HepG2 (cell line): ENCODE measurements at regions not wholly inside any gene's neighbourhood (a gene's known extent, or its start where the extent isn't known, plus 50 kb on each side); places are given as distances from the start of the nearest gene placed in this dataset.

ENCODE experiments used
- ATAC-seq: fragments of 200-7000 bp; cut with Tn5 transposase; 3 replicates; pipeline ENCODE4 v1.9.1; 2020; ENCODE audit warnings: mild to moderate bottlenecking, moderate library complexity
- BruUV-seq: library from RNA; stranded (reverse); fragments of 400-500 nt; replicated peaks from 2 replicates; lab custom pipeline; 2021; lab: Mats Ljungman, UMichigan
- CTCF ChIA-PET: fragments of 300-600 bp; formaldehyde crosslinking; extraction: SDS; loops from one replicate; lab custom pipeline; 2021; ENCODE audit warnings: low total read pairs, inconsistent platforms, low intra/inter-chr PET ratio; lab: Yijun Ruan, JAX
- POLR2A ChIA-PET: fragments of 350-600 bp; sonication (Branson Sonifier 250); formaldehyde crosslinking; loops from one replicate; lab custom pipeline; 2020; ENCODE audit warnings: antibody characterized with exemption, inconsistent platforms; lab: Yijun Ruan, JAX
- DNase-seq: peaks from one replicate; pipeline ENCODE4 v3.0.0-alpha.2; 2015; ENCODE audit warnings: low spot score
- FAIRE-seq: peaks from 3 replicates; lab custom pipeline; 2011; peaks lifted over from hg19 to GRCh38; lab: Jason Lieb, UNC
- H2AFZ ChIP-seq: one replicate; pipeline ENCODE4 v1.6.1; 2011; ENCODE audit warnings: low read length, inconsistent platforms
- H3K27ac ChIP-seq: fragments of 300-600 bp; 3 replicates; pipeline ENCODE4 v1.8.0; 2011; ENCODE audit warnings: mixed run types, mild to moderate bottlenecking, mixed read lengths, low read length, inconsistent platforms; ENCODE audit not compliant: insufficient read depth; ENCODE audit errors: extremely low read length
- H3K27me3 ChIP-seq, 2 experiments: fragments of 200-600 bp in 1 of 2; 2 replicates in 1 of 2; 3 replicates in 1 of 2; pipeline versions ENCODE4 v1.6.0 to v1.8.0; 2011; ENCODE audit warnings: low read length in 2 of 2, mild to moderate bottlenecking in 2 of 2, moderate library complexity in 2 of 2, inconsistent platforms in 1 of 2; ENCODE audit not compliant: insufficient read depth in 2 of 2, control insufficient read depth in 1 of 2
- H3K36me3 ChIP-seq, 2 experiments: fragments of 200-600 bp in 1 of 2; replicated peaks in 1 of 2; 2 replicates in 1 of 2; 3 replicates in 1 of 2; pipeline versions ENCODE4 v1.5.1 to v1.8.0; 2011; ENCODE audit warnings: low read length in 2 of 2, inconsistent platforms in 1 of 2; ENCODE audit not compliant: insufficient read depth in 2 of 2, control insufficient read depth in 1 of 2
- H3K4me1 ChIP-seq: 2 replicates; pipeline ENCODE4 v1.5.1; 2012; ENCODE audit warnings: low read length, inconsistent platforms; ENCODE audit not compliant: insufficient read depth
- H3K4me2 ChIP-seq: 2 replicates; pipeline ENCODE4 v1.6.0; 2011; ENCODE audit warnings: low read depth, low read length, inconsistent platforms
- H3K4me3 ChIP-seq, 3 experiments: fragments of 200-600 bp in 1 of 3; sonication (generic), shearing (Covaris generic) in 1 of 3; replicated peaks in 1 of 3; 2 replicates each; pipeline ENCODE4 v1.5.1; 2011 to 2016; ENCODE audit warnings: low read length in 3 of 3, inconsistent platforms in 2 of 3, low read depth in 2 of 3, mild to moderate bottlenecking in 2 of 3, control low read depth in 1 of 3, mixed read lengths in 1 of 3; ENCODE audit not compliant: insufficient read depth in 1 of 3
- H3K79me2 ChIP-seq: one replicate; pipeline ENCODE4 v1.6.1; 2011; ENCODE audit warnings: low read length, inconsistent platforms; ENCODE audit not compliant: insufficient read depth
- H3K9ac ChIP-seq: 2 replicates; pipeline ENCODE4 v1.6.0; 2011; ENCODE audit warnings: mild to moderate bottlenecking, low read depth, low read length, inconsistent platforms; ENCODE audit not compliant: insufficient read depth
- H3K9me3 ChIP-seq: 2 replicates; pipeline ENCODE4 v1.5.1; 2012; ENCODE audit warnings: mild to moderate bottlenecking, low read length
- H4K20me1 ChIP-seq: 2 replicates; pipeline ENCODE4 v1.6.0; 2011; ENCODE audit warnings: inconsistent platforms, mild to moderate bottlenecking, low read length, moderate library complexity; ENCODE audit not compliant: insufficient read depth
- CTCF ChIP-seq: sonication (generic); formaldehyde crosslinking; IDR thresholded peaks from 2 replicates; pipeline ENCODE4 v1.5.0; 2020; ENCODE audit warnings: mild to moderate bottlenecking, missing genetic modification reagents, moderate library complexity
- DR1 ChIP-seq: sonication (generic); formaldehyde crosslinking; IDR thresholded peaks from 2 replicates; pipeline ENCODE4 v1.8.0; 2021; ENCODE audit warnings: mild to moderate bottlenecking, missing genetic modification reagents, inconsistent platforms
- FOSL2 ChIP-seq: sonication (generic); formaldehyde crosslinking; IDR thresholded peaks from 2 replicates; pipeline ENCODE4 v1.4.0; 2020; ENCODE audit warnings: missing genetic modification reagents
- MAFK ChIP-seq, 2 experiments: IDR thresholded peaks in 1 of 2; conservative IDR thresholded peaks in 1 of 2; 2 replicates each; pipeline ENCODE4 v1.6.1; 2011; ENCODE audit warnings: improper control_type of control experiment in 2 of 2, low read length in 2 of 2
- MLLT10 ChIP-seq: sonication (generic); formaldehyde crosslinking; IDR thresholded peaks from 2 replicates; pipeline ENCODE4 v1.4.0; 2020; ENCODE audit warnings: missing genetic modification reagents
- MTA1 ChIP-seq: sonication (generic); formaldehyde crosslinking; IDR thresholded peaks from 2 replicates; pipeline ENCODE4 v1.4.0; 2020; ENCODE audit warnings: missing genetic modification reagents, mild to moderate bottlenecking, borderline replicate concordance
- NPAS2 ChIP-seq: sonication (generic); formaldehyde crosslinking; IDR thresholded peaks from 2 replicates; pipeline ENCODE4 v1.8.0; 2022; ENCODE audit warnings: mild to moderate bottlenecking, missing genetic modification reagents, borderline replicate concordance
- REL ChIP-seq: sonication (generic); formaldehyde crosslinking; conservative IDR thresholded peaks from 2 replicates; pipeline ENCODE4 v1.8.0; 2022; ENCODE audit warnings: mild to moderate bottlenecking, missing genetic modification reagents, moderate library complexity
- SMC3 ChIP-seq: IDR thresholded peaks from 2 replicates; pipeline ENCODE4 v1.6.1; 2011; ENCODE audit warnings: low read length, improper control_type of control experiment
- SRF ChIP-seq: IDR thresholded peaks from 2 replicates; pipeline ENCODE4 v1.6.1; 2011; ENCODE audit warnings: mild to moderate bottlenecking, low read depth, low read length, moderate library complexity
- STAG1 ChIP-seq: sonication (generic); formaldehyde crosslinking; IDR thresholded peaks from 2 replicates; pipeline ENCODE4 v1.4.0; 2020; ENCODE audit warnings: missing genetic modification reagents
- ZNF34 ChIP-seq: sonication (generic); formaldehyde crosslinking; IDR thresholded peaks from 2 replicates; pipeline ENCODE4 v1.4.0; 2020; ENCODE audit warnings: mild to moderate bottlenecking, missing genetic modification reagents, borderline replicate concordance
- WGBS: methylation state at CpG from one replicate; pipeline ENCODE4 v1.1.6; 2017; ENCODE audit warnings: low lambda C conversion rate; 5-methylcytosine and 5-hydroxymethylcytosine counted together
- in situ Hi-C: cut with HindIII; loops from 2 replicates; pipeline ENCODE4 v1.10.0; 2017; ENCODE audit warnings: low pct_unique_long_range_greater_than_20kb; ENCODE audit not compliant: extremely low pct_ligation_motif_present
- intact Hi-C: fragments of 100-400 bp; cut with micrococcal nuclease; formaldehyde crosslinking; loops from one replicate; pipeline ENCODE4 v1.10.0; 2022; ENCODE audit not compliant: unreplicated experiment

GRCh38 chr12:91364471-91365184 is 182.0 kb upstream of the DCN start:
- ChIA-PET POLR2A (no interaction called here), CTCF (no interaction called here)
- BruUV-seq, result no TSS peak
- intact Hi-C loops, result no loop called here
- Histone ChIP-seq H3K36me3 (no peaks in the 10 kb centered on the region), H3K27me3 (no peaks in the 10 kb centered on the region), H3K79me2 (no peaks in the 10 kb centered on the region), H3K4me1 (no peaks in the 10 kb centered on the region), H3K9me3 (no peaks in the 10 kb centered on the region), H3K4me2 (no peak overlapping the region), H3K4me3 (no peak overlapping the region), H3K9ac (no peak overlapping the region), H4K20me1 (no peaks in the 10 kb centered on the region), H3K27ac (no peak overlapping the region), H2AFZ (no peak overlapping the region)
- DNase-seq (no peak), ATAC-seq (no peak), FAIRE-seq (no peak)
- WGBS, result 1% methylated on average over 5 of the region's 5 CpGs
- in situ Hi-C loops, result no loop called here
- TF ChIP-seq SRF (no peak), REL (CRISPR knock-in tag) (no peak), MLLT10 (no peak), ZNF34 (CRISPR knock-in tag) (no peak), MAFK (conservative IDR thresholded peaks at IDR 0.05 in 1 of 2, IDR thresholded peaks at IDR 0.05 in 1 of 2; ENCODE audit: low read length in 2 of 2) (peak in 1 of 2 experiments; percentile 49; a peak in 2 of 4 replicates), NPAS2 (no peak), DR1 (CRISPR knock-in tag) (no peak), FOSL2 (CRISPR knock-in tag) (no peak)

DNA sequence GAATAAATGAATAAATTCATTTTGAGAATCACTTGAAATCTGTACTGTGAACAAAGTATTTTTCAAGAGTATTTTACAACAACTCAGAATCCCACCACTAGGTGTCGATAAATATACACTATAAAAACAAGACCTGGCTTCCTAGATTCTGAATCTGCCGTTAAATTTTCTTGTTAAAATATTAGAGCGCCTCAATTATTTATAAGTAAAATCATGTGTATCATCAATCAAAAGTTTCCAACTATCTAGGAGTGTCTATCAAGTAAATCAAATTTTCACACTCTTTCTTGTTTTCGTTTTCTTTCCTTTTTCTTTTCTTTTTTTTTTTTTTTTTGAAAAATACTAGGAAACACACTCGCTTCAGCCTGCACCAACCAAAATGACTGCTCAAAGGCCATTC is 179.2 kb upstream of the DCN start:
- no peak for FAIRE-seq
- intact Hi-C loops, result no loop called here
- in situ Hi-C loops, result no loop called here

More for the DNA sequence above, 179.2 kb upstream of the DCN start:
- Histone ChIP-seq H3K36me3 (no peaks in the 10 kb centered on the region), H3K79me2 (no peaks in the 10 kb centered on the region), H3K9ac (no peak overlapping the region), H3K9me3 (no peaks in the 10 kb centered on the region), H3K27me3 (no peaks in the 10 kb centered on the region), H4K20me1 (no peaks in the 10 kb centered on the region), H3K4me3 (no peak overlapping the region), H3K4me1 (peaks cover 7% of the 10 kb centered on the region), H3K27ac (no peak overlapping the region), H2AFZ (no peak overlapping the region), H3K4me2 (no peak overlapping the region)
- CTCF ChIA-PET, result no interaction called here
- ATAC-seq, result peak; percentile 43; the same call in 2 of the 3 replicates
- DNase-seq, result peak; percentile 24
- TF ChIP-seq STAG1 (peak; percentile 44; the same call in 1 of the 2 replicates), MTA1 (no peak), CTCF (CRISPR knock-in tag) (peak; percentile 30), SMC3 (0 out of 2 replicates have a peak, but pooled peaks have one; percentile 12)
- no TSS peak for BruUV-seq
- 7% methylated on average over 5 of the region's 5 CpGs for WGBS
- POLR2A ChIA-PET, result no interaction called here
